Hepatic stellate cell (primary cell): ENCODE measurements at regions not wholly inside any gene's neighbourhood (a gene's known extent, or its start where the extent isn't known, plus 50 kb on each side); places are given as distances from the start of the nearest gene placed in this dataset.
A peak's percentile ranks its signal among the peaks of the same experiment; 100 is the strongest.
"Not testable (repeated sequence)": the region's sequence is repeated elsewhere in the genome, so short reads cannot be mapped to it uniquely, and the experiment has no call there.

Experiments used
- DNase-seq: peaks from one replicate; pipeline ENCODE4 v3.0.0; 2011; ENCODE audit warnings: low spot score

GRCh38 chr11:11717064-11717725 is 95.4 kb upstream of the GALNT18 start:
- DNase-seq, result no peak

DNA sequence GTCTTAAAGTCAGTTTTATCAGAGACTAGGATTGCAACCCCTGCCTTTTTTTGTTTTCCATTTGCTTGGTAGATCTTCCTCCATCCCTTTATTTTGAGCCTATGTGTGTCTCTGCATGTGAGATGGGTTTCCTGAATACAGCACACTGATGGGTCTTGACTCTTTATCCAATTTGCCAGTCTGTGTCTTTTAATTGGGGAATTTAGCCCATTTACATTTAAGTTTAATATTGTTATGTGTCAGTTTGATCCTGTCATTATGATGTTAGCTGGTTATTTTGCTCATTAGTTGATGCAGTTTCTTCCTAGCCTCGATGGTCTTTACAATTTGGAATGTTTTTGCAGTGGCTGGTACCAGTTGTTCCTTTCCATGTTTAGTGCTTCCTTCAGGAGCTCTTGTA is 93.3 kb upstream of the GALNT18 start:
- not testable (repeated sequence) for DNase-seq

- DNase-seq, result no peak
These were observed 88.8 kb upstream of the GALNT18 start for GRCh38 chr11:11710556-11710955.

DNA sequence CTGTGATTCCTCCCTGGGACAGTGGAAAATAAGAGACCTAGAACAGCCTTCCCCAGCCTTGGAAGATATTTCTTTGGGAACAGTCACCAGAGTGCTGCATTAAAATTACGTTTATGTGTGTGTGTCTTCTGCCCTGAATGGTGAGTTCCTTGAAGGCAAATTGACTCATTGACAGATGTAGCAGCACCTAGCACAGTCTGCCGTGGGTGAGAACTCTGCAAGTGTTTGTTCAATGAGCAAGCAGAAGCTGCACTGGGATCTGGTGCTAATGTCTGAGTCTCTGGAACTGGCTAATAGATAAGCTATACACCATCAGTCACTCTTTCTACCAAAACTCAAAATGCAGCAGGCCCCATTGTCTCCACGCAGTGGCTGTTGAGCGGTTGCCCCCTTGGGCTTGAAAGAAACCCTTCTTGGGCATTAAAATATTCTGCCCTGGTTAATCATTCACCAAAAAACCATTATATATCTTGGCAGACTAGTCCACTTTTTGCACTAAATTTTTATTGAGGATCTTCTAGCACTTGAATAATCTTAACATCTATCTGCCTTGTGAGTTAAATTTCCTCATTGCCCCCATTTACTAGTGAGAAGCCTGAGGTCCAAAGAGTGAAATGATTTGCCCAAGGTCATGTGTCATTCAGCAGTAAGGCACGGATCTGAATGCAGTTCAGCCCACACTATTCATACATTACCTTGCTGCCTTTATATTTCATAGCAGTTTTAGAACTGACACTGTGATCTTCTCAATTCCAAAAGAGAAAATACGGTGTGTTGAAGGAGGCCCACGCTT is 87.8 kb upstream of the GALNT18 start:
- DNase-seq, result no peak

- no peak for DNase-seq
These were observed 86.5 kb upstream of the GALNT18 start for GRCh38 chr11:11708256-11708655.

DNA sequence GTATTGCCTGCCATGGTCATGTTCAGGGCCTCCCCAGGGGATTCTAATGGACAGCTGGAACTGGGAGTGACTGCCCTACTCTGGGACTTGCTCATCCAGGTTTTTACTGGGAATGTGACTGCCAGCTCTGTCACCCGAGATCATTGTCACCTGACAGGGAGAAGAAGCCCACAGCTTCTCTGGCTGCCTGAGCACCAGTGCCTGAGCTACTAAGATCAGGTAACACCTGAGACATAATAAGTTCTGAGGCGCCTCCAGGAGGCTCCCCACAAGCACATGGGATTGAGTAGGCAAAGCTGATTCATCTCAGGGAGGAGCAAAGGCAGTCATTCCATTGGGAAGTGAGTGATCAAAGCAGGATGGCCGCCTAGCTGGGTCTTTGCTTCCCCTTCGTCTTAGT is 84.2 kb upstream of the GALNT18 start:
- DNase-seq, result no peak

DNA sequence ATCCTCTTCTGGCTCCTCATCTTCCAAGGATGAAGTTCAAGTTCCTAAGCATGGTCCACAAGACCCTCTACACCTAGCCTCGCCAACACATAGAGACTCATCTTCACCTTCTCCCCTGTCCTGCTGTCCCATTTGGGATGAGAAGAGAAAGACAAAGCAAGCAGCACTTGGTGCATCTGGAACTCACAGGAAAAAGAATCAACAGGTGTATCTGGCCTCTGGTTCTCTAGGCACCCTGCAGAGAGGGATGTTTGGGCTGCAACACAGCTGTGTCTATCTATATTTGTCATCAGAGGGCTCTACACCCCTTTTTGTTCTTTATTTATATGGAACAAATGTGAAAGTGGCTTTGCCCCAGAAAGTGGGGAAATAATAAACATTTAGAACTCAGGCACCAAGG is 82.1 kb upstream of the GALNT18 start:
- no peak for DNase-seq

- DNase-seq, result peak; percentile 15
These were observed 79.3 kb upstream of the GALNT18 start for GRCh38 chr11:11701070-11701469.

DNA sequence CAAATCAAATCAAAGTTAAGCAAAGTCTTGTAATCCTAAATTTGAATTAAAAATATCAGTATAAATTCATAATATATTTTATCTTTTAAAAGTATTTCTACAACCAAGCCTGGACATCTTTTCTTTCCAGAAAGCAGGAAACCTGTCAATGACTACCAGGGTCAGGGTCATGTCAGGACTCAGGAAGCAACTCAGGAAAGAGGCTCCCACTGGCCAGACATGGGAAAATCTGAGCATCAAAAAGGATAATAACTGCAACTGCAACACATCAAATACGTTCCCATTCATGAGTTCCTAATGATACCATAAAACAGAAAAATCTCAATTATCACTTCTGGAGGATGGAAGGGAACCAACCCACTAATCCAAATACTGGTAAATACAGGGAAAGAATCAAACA is 76.0 kb upstream of the GALNT18 start:
- DNase-seq, result no peak

- no peak for DNase-seq
These were observed 69.7 kb upstream of the GALNT18 start for GRCh38 chr11:11691296-11692151.

- no peak for DNase-seq
These were observed 59.7 kb upstream of the GALNT18 start for GRCh38 chr11:11681536-11681935.

- no peak for DNase-seq
These were observed 56.0 kb upstream of the GALNT18 start for GRCh38 chr11:11677672-11678356.

DNA sequence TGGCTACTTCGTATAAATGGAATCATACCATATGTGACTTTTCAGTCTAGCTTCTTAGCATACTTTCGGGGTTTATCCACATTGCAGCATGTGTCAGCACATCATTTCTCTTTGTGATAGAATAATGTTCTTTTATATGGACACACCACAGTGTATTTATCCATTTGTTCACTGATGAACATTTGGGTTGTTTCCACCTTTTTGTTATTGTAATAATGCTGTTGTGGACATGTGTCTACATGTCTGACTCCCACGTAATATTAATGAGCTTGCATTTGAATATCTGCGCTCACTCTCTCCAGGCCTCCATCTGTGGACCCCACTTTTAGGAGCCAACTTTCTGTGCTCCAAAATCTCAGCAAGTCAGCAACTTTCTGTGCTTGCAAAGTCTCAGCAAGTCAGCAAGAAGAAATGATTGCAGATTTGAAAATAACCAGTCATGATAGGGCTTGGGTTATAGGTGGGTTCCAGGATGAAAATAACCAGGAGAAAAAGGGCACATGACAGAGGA is 53.9 kb upstream of the GALNT18 start:
- no peak for DNase-seq

- no peak for DNase-seq
These were observed 51.0 kb upstream of the GALNT18 start for GRCh38 chr11:11672789-11673188.

GRCh38 chr11:11672101-11672500 is 50.3 kb upstream of the GALNT18 start:
- no peak for DNase-seq
